Fibroblast of mammary gland (primary cell): ENCODE measurements at regions not wholly inside any gene's neighbourhood (a gene's known extent, or its start where the extent isn't known, plus 50 kb on each side); places are given as distances from the start of the nearest gene placed in this dataset.

Experiments
- DNase-seq: peaks from one replicate; pipeline ENCODE4 v3.0.0-alpha.2; 2010; ENCODE audit warnings: low read depth
- H3K4me3 ChIP-seq: 2 replicates; pipeline ENCODE4 v1.5.1; 2011; ENCODE audit warnings: low read depth, mild to moderate bottlenecking, low read length, moderate library complexity; ENCODE audit not compliant: control insufficient read depth
- CTCF ChIP-seq: conservative IDR thresholded peaks from 2 replicates; pipeline ENCODE4 v1.5.1; 2011; ENCODE audit warnings: low read depth, low read length, inconsistent platforms; ENCODE audit not compliant: control insufficient read depth, insufficient read depth

- no peak for TF ChIP-seq CTCF
- H3K4me3 ChIP-seq: no peak overlapping the region
- DNase-seq: no peak
Observed at GRCh38 chr11:119908573-119908904, 179.5 kb upstream of the NECTIN1 start.

DNA sequence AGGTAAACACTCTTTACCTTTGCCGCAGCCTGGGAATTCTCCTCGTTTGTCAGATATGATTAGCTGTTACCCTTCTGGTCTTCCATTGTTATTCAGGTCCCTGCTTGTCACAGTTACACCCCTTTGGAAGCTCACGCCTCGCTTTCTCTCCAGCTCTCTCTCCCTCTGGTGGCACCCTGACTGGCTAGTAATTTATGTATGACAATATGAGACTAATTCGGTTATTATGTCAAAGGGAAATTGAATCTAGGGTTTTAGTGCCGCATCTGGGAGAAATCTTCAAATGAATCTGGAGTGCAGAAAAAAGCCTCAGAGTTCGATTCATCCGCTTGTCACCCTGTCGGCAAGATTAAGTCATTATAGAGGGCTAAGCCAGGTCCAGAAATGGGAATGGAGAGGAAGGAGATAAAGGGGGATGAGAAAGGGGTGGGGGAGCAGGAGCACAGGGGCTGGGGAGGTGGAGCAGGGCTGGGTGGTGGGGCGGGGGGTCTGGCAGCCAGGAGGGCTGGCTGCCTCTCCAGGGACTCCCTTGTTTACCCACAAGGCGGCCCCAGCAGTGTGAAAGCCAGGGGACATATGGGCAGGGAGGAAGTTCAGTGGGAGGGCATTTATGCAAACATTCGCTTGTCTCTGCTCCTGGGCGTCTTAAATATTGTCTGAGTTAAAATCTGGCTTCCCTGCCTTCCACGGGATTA lies 179.0 kb upstream of the NECTIN1 start:
- no peak for DNase-seq
- no peak for TF ChIP-seq CTCF
- H3K4me3 ChIP-seq: no peak overlapping the region

DNA sequence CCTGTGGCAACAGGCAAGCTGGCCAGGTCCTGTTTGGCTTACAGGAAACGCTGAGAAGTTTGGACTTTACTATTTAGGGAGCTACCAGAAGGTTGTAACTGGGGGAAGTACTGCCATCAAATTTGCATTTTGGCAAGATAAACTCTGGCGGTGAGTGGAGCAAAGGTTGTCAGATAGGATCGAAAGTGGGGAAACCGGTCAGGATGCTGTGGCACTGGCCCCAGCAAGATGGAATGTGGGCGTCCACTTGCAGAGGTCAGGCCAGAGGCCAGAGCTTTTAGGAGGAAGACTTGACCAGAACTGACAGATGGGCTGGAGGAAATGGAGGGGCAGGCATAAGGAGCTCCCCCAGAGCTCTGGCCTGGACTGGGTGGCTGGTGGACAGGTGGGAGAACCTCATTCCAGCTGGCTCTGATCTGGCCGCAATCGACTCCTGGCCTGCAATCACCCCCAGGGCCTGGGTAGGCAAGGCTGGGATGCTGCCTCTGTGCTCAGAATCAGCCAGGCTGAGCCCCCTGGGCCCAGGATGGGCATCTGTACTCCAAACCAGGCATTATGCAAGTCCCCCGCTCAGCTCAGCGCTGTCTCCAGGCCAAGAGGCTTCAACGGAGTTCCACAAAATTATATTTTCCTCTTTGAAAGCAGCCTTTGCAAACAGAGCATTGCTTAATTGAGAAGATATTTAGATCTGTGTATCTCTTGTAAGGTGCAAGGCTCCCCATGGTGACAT lies 178.3 kb upstream of the NECTIN1 start:
- DNase-seq: no peak
- no peak for TF ChIP-seq CTCF
- H3K4me3 ChIP-seq: no peak overlapping the region

- no peak overlapping the region for H3K4me3 ChIP-seq
- no peak for TF ChIP-seq CTCF
- no peak for DNase-seq
Observed at GRCh38 chr11:119906376-119906775, 177.4 kb upstream of the NECTIN1 start.

- no peak for TF ChIP-seq CTCF
- DNase-seq: no peak
- no peak overlapping the region for H3K4me3 ChIP-seq
Observed at GRCh38 chr11:119905162-119905561, 176.2 kb upstream of the NECTIN1 start.

GRCh38 chr11:119904531-119905035 lies 175.6 kb upstream of the NECTIN1 start:
- no peak for DNase-seq
- TF ChIP-seq CTCF: no peak
- H3K4me3 ChIP-seq: no peak overlapping the region

DNA sequence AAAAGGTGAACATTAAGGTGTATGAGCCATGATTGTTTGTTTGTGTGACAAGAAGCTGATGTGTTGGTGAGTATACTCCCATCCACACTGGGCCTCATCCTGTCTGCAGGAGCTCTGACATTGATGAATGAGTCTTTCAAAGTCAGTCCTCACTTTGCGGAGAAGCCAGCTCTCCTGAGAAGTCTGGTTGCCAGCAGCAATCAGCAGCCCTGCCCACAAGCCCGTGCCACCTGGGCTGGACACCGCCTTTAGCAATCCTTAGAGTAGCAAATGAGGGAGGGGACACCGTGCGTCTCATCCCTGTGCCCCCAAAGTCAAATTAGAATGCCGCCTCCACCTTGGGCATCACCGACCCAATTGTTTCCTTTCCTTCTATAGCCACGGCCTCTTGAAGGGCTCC lies 174.8 kb upstream of the NECTIN1 start:
- DNase-seq: no peak
- TF ChIP-seq CTCF: no peak
- no peak overlapping the region for H3K4me3 ChIP-seq
